Keratinocyte (primary cell): ENCODE measurements at regions not wholly inside any gene's neighbourhood (a gene's known extent, or its start where the extent isn't known, plus 50 kb on each side); places are given as distances from the start of the nearest gene placed in this dataset.

Experiments
- CTCF ChIP-seq, 3 experiments: IDR thresholded peaks in 1 of 3; conservative IDR thresholded peaks in 1 of 3; optimal IDR thresholded peaks in 1 of 3; 2 replicates in 2 of 3; 3 replicates in 1 of 3; pipeline versions ENCODE3 to v1.5.1; 2011; ENCODE audit warnings: low read length in 3 of 3, mild to moderate bottlenecking in 3 of 3, moderate library complexity in 2 of 3, control low read depth in 1 of 3, inconsistent platforms in 1 of 3; ENCODE audit not compliant: insufficient read depth in 2 of 3; ENCODE audit errors: extremely low read depth in 1 of 3
- EZH2 ChIP-seq: IDR thresholded peaks from one replicate; pipeline ENCODE4 v1.6.1; 2012; ENCODE audit warnings: inconsistent platforms, mild to moderate bottlenecking, low read length, moderate library complexity

- TF ChIP-seq CTCF (optimal IDR thresholded peaks at IDR 0.05 in 1 of 3, IDR thresholded peaks at IDR 0.05 in 1 of 3, conservative IDR thresholded peaks at IDR 0.05 in 1 of 3; ENCODE audit: extremely low read depth in 1 of 3, insufficient read depth in 2 of 3, low read length in 3 of 3) (peak in 2 of 3 experiments; percentile 25 to 53), EZH2 (no peak)
Observed at GRCh38 chr11:126115816-126116331, 53.2 kb upstream of the CDON start.
